IMR-90 (cell line): ENCODE measurements at regions not wholly inside any gene's neighbourhood (a gene's known extent, or its start where the extent isn't known, plus 50 kb on each side); places are given as distances from the start of the nearest gene placed in this dataset.

Experiments
- ATAC-seq: fragments of 200-7000 bp; cut with Tn5 transposase; 2 replicates; pipeline ENCODE4 v1.9.1; 2020; ENCODE audit warnings: low read depth, mild to moderate bottlenecking, moderate library complexity
- BruUV-seq: library from RNA; stranded (reverse); fragments of 400-500 nt; replicated peaks from 2 replicates; lab custom pipeline; 2021; lab: Mats Ljungman, UMichigan
- CTCF ChIA-PET: fragments of 300-600 bp; formaldehyde crosslinking; extraction: SDS; loops from one replicate; lab custom pipeline; 2021; ENCODE audit warnings: antibody characterized with exemption; lab: Yijun Ruan, JAX
- POLR2A ChIA-PET: fragments of 300-600 bp; sonication (Branson Sonifier 250); formaldehyde crosslinking; loops from one replicate; lab custom pipeline; 2022; ENCODE audit warnings: antibody characterized with exemption; ENCODE audit not compliant: unreplicated experiment; lab: Charles Lee
- DNase-seq: peaks from one replicate; pipeline ENCODE4 v3.0.0; 2013
- H2AFZ ChIP-seq: replicated peaks from 2 replicates; pipeline ENCODE3; 2013; ENCODE audit warnings: low read length, mild to moderate bottlenecking; ENCODE audit not compliant: poor library complexity
- H2AK5ac ChIP-seq: 2 replicates; pipeline ENCODE4 v1.6.1; 2013; ENCODE audit warnings: low read depth, low read length, inconsistent platforms
- H2AK9ac ChIP-seq: replicated peaks from 2 replicates; pipeline ENCODE3; 2013; ENCODE audit warnings: mild to moderate bottlenecking, low read depth, low read length, moderate library complexity; ENCODE audit not compliant: poor library complexity
- H2BK120ac ChIP-seq: 2 replicates; pipeline ENCODE4 v1.6.1; 2013; ENCODE audit warnings: low read depth, low read length, inconsistent platforms
- H2BK15ac ChIP-seq: 3 replicates; pipeline ENCODE4 v1.6.1; 2013; ENCODE audit warnings: low read depth, low read length, inconsistent platforms
- H2BK20ac ChIP-seq: 2 replicates; pipeline ENCODE4 v1.6.1; 2013; ENCODE audit warnings: low read depth, mild to moderate bottlenecking, inconsistent platforms, low read length, moderate library complexity
- H2BK5ac ChIP-seq: 2 replicates; pipeline ENCODE4 v1.6.1; 2013; ENCODE audit warnings: mild to moderate bottlenecking, low read depth, low read length, inconsistent platforms; ENCODE audit not compliant: poor library complexity, severe bottlenecking
- H3K14ac ChIP-seq: replicated peaks from 2 replicates; pipeline ENCODE4 v1.6.1; 2013; ENCODE audit warnings: low read depth, low read length, inconsistent platforms
- H3K18ac ChIP-seq: 2 replicates; pipeline ENCODE4 v1.6.1; 2013; ENCODE audit warnings: low read depth, low read length, control low read depth
- H3K23ac ChIP-seq: 2 replicates; pipeline ENCODE4 v1.6.1; 2013; ENCODE audit warnings: low read depth, low read length, inconsistent platforms
- H3K27ac ChIP-seq: 2 replicates; pipeline ENCODE4 v1.5.1; 2013; ENCODE audit warnings: mild to moderate bottlenecking, control low read depth, low read length; ENCODE audit not compliant: insufficient read depth
- H3K27me3 ChIP-seq: 2 replicates; pipeline ENCODE4 v1.6.1; 2013; ENCODE audit warnings: low read length; ENCODE audit not compliant: control insufficient read depth, insufficient read depth
- H3K36me3 ChIP-seq: 2 replicates; pipeline ENCODE4 v1.6.1; 2013; ENCODE audit warnings: low read length, mixed read lengths; ENCODE audit not compliant: control insufficient read depth, insufficient read depth
- H3K4ac ChIP-seq: 2 replicates; pipeline ENCODE4 v1.6.1; 2013; ENCODE audit warnings: low read depth, low read length, inconsistent platforms
- H3K4me1 ChIP-seq: 2 replicates; pipeline ENCODE4 v1.6.1; 2013; ENCODE audit warnings: low read length, mixed read lengths; ENCODE audit not compliant: control insufficient read depth, insufficient read depth
- H3K4me2 ChIP-seq: 2 replicates; pipeline ENCODE4 v1.6.1; 2013; ENCODE audit warnings: low read depth, mild to moderate bottlenecking, control low read depth, low read length, moderate library complexity
- H3K4me3 ChIP-seq: 2 replicates; pipeline ENCODE4 v1.5.1; 2013; ENCODE audit warnings: low read depth, mild to moderate bottlenecking, control low read depth, low read length, moderate library complexity; ENCODE audit not compliant: insufficient read depth
- H3K56ac ChIP-seq: 2 replicates; pipeline ENCODE4 v1.6.1; 2013; ENCODE audit warnings: low read length, inconsistent platforms; ENCODE audit not compliant: insufficient read depth; ENCODE audit errors: extremely low read depth
- H3K79me1 ChIP-seq, 2 experiments: 2 replicates each; pipeline ENCODE4 v1.6.1; 2013; ENCODE audit warnings: low read length in 2 of 2, inconsistent platforms in 1 of 2, low read depth in 1 of 2
- H3K9ac ChIP-seq: 2 replicates; pipeline ENCODE4 v1.6.1; 2013; ENCODE audit warnings: low read depth, low read length, control low read depth
- H3K9me1 ChIP-seq: 2 replicates; pipeline ENCODE4 v1.6.1; 2013; ENCODE audit warnings: low read length, inconsistent platforms; ENCODE audit not compliant: insufficient read depth
- H3K9me3 ChIP-seq: 2 replicates; pipeline ENCODE4 v1.6.1; 2013; ENCODE audit warnings: low read length; ENCODE audit not compliant: control insufficient read depth, insufficient read depth
- H4K20me1 ChIP-seq: 2 replicates; pipeline ENCODE4 v1.6.1; 2013; ENCODE audit warnings: low read length, inconsistent platforms; ENCODE audit not compliant: insufficient read depth
- H4K5ac ChIP-seq: 2 replicates; pipeline ENCODE4 v1.6.1; 2013; ENCODE audit warnings: mild to moderate bottlenecking, low read depth, low read length, control low read depth
- H4K8ac ChIP-seq, 2 experiments: 2 replicates each; pipeline ENCODE4 v1.6.1; 2013; ENCODE audit warnings: low read depth in 2 of 2, low read length in 2 of 2, control low read depth in 1 of 2, inconsistent platforms in 1 of 2
- H4K91ac ChIP-seq: 2 replicates; pipeline ENCODE4 v1.6.1; 2013; ENCODE audit warnings: low read depth, low read length, inconsistent platforms; ENCODE audit not compliant: insufficient read depth
- BHLHE40 ChIP-seq: fragments of 150-350 bp; IDR thresholded peaks from 2 replicates; pipeline ENCODE4 v1.6.1; 2016; ENCODE audit warnings: mild to moderate bottlenecking, low read depth, low read length
- CHD1 ChIP-seq: IDR thresholded peaks from 2 replicates; pipeline ENCODE4 v1.6.1; 2012; ENCODE audit warnings: low read depth, low read length, improper control_type of control experiment
- CTCF ChIP-seq: conservative IDR thresholded peaks from 2 replicates; pipeline ENCODE4 v1.5.1; 2012; ENCODE audit warnings: mild to moderate bottlenecking, low read depth, low read length, improper control_type of control experiment
- FOS ChIP-seq: fragments of 150-350 bp; IDR thresholded peaks from 2 replicates; pipeline ENCODE4 v1.6.1; 2016; ENCODE audit warnings: low read depth, low read length
- MAFK ChIP-seq: IDR thresholded peaks from 2 replicates; pipeline ENCODE4 v1.6.1; 2012; ENCODE audit warnings: low read depth, low read length, improper control_type of control experiment
- MXI1 ChIP-seq: IDR thresholded peaks from 2 replicates; pipeline ENCODE4 v1.6.1; 2012; ENCODE audit warnings: low read depth, mild to moderate bottlenecking, low read length, moderate library complexity, borderline replicate concordance
- POLR2A ChIP-seq: IDR thresholded peaks from 2 replicates; pipeline ENCODE4 v1.6.1; 2012; ENCODE audit warnings: mild to moderate bottlenecking, low read depth, low read length
- RAD21 ChIP-seq: IDR thresholded peaks from 2 replicates; pipeline ENCODE4 v1.6.1; 2012; ENCODE audit warnings: low read length, improper control_type of control experiment
- RFX5 ChIP-seq: IDR thresholded peaks from 2 replicates; pipeline ENCODE4 v1.8.0; 2012; ENCODE audit warnings: low read depth, mild to moderate bottlenecking, low read length, moderate library complexity
- WGBS, 2 experiments: methylation state at CpG; one replicate each; pipeline versions ENCODE4 v1.1.5 to v1.1.7; 2013; ENCODE audit warnings: missing lambda C conversion rate in 2 of 2; ENCODE audit not compliant: insufficient read length in 1 of 2; ENCODE audit errors: extremely low coverage in 2 of 2; 5-methylcytosine and 5-hydroxymethylcytosine counted together
- dilution Hi-C: fragments of 300-500 bp; cut with HindIII; formaldehyde crosslinking; loops from one replicate; pipeline ENCODE4 v1.14.3; 2018; ENCODE audit warnings: low sequenced_read_pairs; ENCODE audit not compliant: unreplicated experiment
- in situ Hi-C: fragments of 300-500 bp; cut with MboI; formaldehyde crosslinking; loops from 3 replicates; pipeline ENCODE4 v1.14.3; 2019; ENCODE audit warnings: low sequenced_read_pairs, inconsistent platforms, mixed read lengths
- intact Hi-C: fragments of 100-400 bp; cut with micrococcal nuclease; formaldehyde crosslinking; loops from 2 replicates; pipeline ENCODE4 v1.10.0; 2022

GRCh38 chr1:170375082-170375723 is 156.8 kb upstream of the GORAB start (continued):
- no peak for TF ChIP-seq BHLHE40

- Histone ChIP-seq H2BK20ac (peak overlapping the region; percentile 4; the same call in 1 of the 2 replicates), H3K4me3 (no peak overlapping the region), H2AFZ (no peak overlapping the region), H3K4ac (no peak overlapping the region; the same call in 1 of the 2 replicates), H2BK5ac (peak overlapping the region; percentile 66), H3K56ac (no peak overlapping the region), H3K79me1 (no peaks in the 10 kb centered on the region), H4K91ac (no peak overlapping the region), H4K8ac (no peak overlapping the region), H3K18ac (peak overlapping the region; percentile 88), H3K27me3 (no peaks in the 10 kb centered on the region), H3K36me3 (no peaks in the 10 kb centered on the region), H3K14ac (no peak overlapping the region), H3K9me3 (no peaks in the 10 kb centered on the region), H3K4me2 (peak overlapping the region; percentile 44; the same call in 1 of the 2 replicates), H2AK5ac (no peak overlapping the region; the same call in 1 of the 2 replicates), H3K9ac (no peak overlapping the region), H2BK120ac (peak overlapping the region; percentile 6; the same call in 1 of the 2 replicates), H3K23ac (no peak overlapping the region), H2BK15ac (no peak overlapping the region), H3K9me1 (peaks cover 2% of the 10 kb centered on the region; the same call in 1 of the 2 replicates), H3K27ac (no peak overlapping the region; the same call in 1 of the 2 replicates), H4K5ac (peak overlapping the region; percentile 68), H2AK9ac (no peak overlapping the region), H4K20me1 (no peaks in the 10 kb centered on the region), H3K4me1 (peaks cover 12% of the 10 kb centered on the region)
- WGBS, 2 experiments, result no CpG with 5 or more reads among the region's 1 CpG
- intact Hi-C loops, result loop anchor here (5.0 kb wide), 1 partner anchor 35 kb away; no protein-coding TSS in a partner anchor
- BruUV-seq, result no TSS peak
- DNase-seq, result peak; percentile 2
- CTCF ChIA-PET, result interaction anchor here (0.6 kb wide), 1 partner anchor 12 kb away, joined by 3 read pairs; no protein-coding TSS in a partner anchor
- dilution Hi-C loops, result no loop called here
- peak; percentile 41 for ATAC-seq
- POLR2A ChIA-PET, result interaction anchor here (0.6 kb wide), 1 partner anchor 18 kb away, joined by 3 read pairs; no protein-coding TSS in a partner anchor
- TF ChIP-seq FOS, result no peak
- TF ChIP-seq RFX5, result no peak
- no peak for TF ChIP-seq CTCF
- no peak for TF ChIP-seq MXI1
- no peak for TF ChIP-seq CHD1
- no peak for TF ChIP-seq POLR2A
- TF ChIP-seq RAD21, result no peak
- TF ChIP-seq MAFK, result no peak
- in situ Hi-C loops, result no loop called here
These were observed 155.1 kb upstream of the GORAB start for GRCh38 chr1:170376801-170377385.
